Neural progenitor cell (in vitro differentiated cells): ENCODE measurements at regions not wholly inside any gene's neighbourhood (a gene's known extent, or its start where the extent isn't known, plus 50 kb on each side); places are given as distances from the start of the nearest gene placed in this dataset.

Experiments
- EZH2 ChIP-seq: fragments of 200-600 bp; sonication (generic); IDR thresholded peaks from 2 replicates; pipeline ENCODE4 v1.6.1; 2017; ENCODE audit warnings: antibody characterized with exemption, mild to moderate bottlenecking, moderate library complexity
- EZH2phosphoT487 ChIP-seq: fragments of 200-600 bp; sonication (generic); IDR thresholded peaks from 2 replicates; pipeline ENCODE4 v1.6.1; 2017; ENCODE audit warnings: antibody characterized with exemption
- TF ChIP-seq, protein P1 (sequence below): fragments of 200-600 bp; sonication (generic); IDR thresholded peaks from 2 replicates; pipeline ENCODE4 v1.5.1; 2017; ENCODE audit warnings: antibody characterized with exemption, mild to moderate bottlenecking

DNA sequence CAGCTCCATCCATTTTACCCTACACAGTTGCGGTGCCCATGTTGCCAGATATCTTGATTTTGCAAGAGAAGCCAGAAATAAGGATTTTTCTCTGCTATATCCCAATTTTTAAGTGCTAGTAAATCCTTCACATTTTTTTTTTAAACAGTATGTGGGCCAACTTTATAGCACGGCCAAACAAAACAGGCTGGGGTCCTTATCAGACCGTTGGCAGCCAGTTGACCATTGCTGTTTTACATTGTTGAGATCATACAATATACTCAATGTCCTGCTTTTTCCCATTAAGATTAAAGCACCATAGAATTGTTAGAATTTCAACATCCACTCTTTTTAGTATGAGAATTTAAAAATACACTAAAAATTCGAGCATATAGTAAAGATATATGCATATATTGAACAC is 150.9 kb downstream of the SPCS3 start:
- TF ChIP-seq, protein P1, sequence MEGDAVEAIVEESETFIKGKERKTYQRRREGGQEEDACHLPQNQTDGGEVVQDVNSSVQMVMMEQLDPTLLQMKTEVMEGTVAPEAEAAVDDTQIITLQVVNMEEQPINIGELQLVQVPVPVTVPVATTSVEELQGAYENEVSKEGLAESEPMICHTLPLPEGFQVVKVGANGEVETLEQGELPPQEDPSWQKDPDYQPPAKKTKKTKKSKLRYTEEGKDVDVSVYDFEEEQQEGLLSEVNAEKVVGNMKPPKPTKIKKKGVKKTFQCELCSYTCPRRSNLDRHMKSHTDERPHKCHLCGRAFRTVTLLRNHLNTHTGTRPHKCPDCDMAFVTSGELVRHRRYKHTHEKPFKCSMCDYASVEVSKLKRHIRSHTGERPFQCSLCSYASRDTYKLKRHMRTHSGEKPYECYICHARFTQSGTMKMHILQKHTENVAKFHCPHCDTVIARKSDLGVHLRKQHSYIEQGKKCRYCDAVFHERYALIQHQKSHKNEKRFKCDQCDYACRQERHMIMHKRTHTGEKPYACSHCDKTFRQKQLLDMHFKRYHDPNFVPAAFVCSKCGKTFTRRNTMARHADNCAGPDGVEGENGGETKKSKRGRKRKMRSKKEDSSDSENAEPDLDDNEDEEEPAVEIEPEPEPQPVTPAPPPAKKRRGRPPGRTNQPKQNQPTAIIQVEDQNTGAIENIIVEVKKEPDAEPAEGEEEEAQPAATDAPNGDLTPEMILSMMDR: no peak
- TF ChIP-seq EZH2 (no peak), EZH2phosphoT487 (no peak)
